ENCODE measurements at regions not wholly inside any gene's neighbourhood (a gene's known extent, or its start where the extent isn't known, plus 50 kb on each side); places are given as distances from the start of the nearest gene placed in this dataset.

DNA sequence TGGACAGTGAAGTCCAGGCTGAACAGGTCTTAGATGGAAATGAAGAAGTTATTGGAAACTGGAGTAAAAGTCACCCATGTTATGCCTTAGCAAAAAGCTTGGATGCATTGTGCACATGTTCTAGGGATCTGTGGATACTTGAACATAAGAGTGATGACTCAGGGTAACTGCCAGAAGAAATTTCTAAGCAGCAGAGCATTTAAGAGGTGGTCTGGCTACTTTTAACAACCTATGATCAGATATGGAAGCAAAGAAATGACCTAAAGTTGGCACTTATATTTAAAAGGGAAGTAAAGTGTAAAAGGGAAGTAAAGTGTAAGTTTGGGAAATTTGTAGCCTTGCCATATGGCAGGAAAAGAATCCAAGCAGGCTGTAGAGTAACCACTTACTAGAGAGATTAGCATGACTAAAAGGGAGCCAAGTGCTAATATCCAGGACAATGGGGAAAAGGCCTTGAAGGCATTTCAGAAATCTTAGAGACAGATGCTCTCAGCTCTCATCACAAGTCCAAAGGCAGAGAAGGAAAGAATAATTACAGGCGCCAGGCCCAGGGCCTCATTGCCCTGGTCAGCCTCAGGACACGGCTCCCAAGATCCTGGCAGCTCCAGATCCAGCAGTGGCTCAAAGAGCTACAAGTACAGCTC is 73.9 kb upstream of the KCNH8 start:
- no TSS peak for BruUV-seq (replicated peaks)
- Histone ChIP-seq H3K27ac (ENCODE audit: low read depth, low read length, poor library complexity, severe bottlenecking) (no peak overlapping the region), H3K4me2 (ENCODE audit: low read length) (no peak overlapping the region), H3K4me1 (ENCODE audit: insufficient read depth, low read length, poor library complexity, severe bottlenecking) (no peaks in the 10 kb centered on the region), H3K79me2 (ENCODE audit: insufficient read depth, low read depth, low read length) (no peaks in the 10 kb centered on the region), H3K36me3 (ENCODE audit: insufficient read depth, low read length) (no peaks in the 10 kb centered on the region), H4K20me1 (ENCODE audit: insufficient read depth, low read length) (no peaks in the 10 kb centered on the region), H3K4me3 (ENCODE audit: low read depth, low read length, poor library complexity, severe bottlenecking) (no peak overlapping the region), H3K9me3 (ENCODE audit: low read length) (no peaks in the 10 kb centered on the region), H3K9me2 (ENCODE audit: insufficient read depth, low read length) (no peaks in the 10 kb centered on the region), H2AFZ (ENCODE audit: low read length) (no peak overlapping the region)
- intact Hi-C loops (cut with micrococcal nuclease; ENCODE audit: unreplicated experiment): no loop called here
- ChIA-PET CTCF (ENCODE audit: unreplicated experiment) (no interaction called here), POLR2A (interaction anchor here (0.6 kb wide), 1 partner anchor 103 kb away, joined by 3 read pairs; no protein-coding TSS in a partner anchor)
- no peak for DNase-seq (ENCODE audit: low spot score)
- TF ChIP-seq, protein P1, sequence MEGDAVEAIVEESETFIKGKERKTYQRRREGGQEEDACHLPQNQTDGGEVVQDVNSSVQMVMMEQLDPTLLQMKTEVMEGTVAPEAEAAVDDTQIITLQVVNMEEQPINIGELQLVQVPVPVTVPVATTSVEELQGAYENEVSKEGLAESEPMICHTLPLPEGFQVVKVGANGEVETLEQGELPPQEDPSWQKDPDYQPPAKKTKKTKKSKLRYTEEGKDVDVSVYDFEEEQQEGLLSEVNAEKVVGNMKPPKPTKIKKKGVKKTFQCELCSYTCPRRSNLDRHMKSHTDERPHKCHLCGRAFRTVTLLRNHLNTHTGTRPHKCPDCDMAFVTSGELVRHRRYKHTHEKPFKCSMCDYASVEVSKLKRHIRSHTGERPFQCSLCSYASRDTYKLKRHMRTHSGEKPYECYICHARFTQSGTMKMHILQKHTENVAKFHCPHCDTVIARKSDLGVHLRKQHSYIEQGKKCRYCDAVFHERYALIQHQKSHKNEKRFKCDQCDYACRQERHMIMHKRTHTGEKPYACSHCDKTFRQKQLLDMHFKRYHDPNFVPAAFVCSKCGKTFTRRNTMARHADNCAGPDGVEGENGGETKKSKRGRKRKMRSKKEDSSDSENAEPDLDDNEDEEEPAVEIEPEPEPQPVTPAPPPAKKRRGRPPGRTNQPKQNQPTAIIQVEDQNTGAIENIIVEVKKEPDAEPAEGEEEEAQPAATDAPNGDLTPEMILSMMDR (conservative IDR thresholded peaks at IDR 0.05; ENCODE audit: low read length): no peak
- no peak for TF ChIP-seq EZH2phosphoT487 (IDR thresholded peaks at IDR 0.05; ENCODE audit: borderline replicate concordance, low read depth, low read length)

DNA sequence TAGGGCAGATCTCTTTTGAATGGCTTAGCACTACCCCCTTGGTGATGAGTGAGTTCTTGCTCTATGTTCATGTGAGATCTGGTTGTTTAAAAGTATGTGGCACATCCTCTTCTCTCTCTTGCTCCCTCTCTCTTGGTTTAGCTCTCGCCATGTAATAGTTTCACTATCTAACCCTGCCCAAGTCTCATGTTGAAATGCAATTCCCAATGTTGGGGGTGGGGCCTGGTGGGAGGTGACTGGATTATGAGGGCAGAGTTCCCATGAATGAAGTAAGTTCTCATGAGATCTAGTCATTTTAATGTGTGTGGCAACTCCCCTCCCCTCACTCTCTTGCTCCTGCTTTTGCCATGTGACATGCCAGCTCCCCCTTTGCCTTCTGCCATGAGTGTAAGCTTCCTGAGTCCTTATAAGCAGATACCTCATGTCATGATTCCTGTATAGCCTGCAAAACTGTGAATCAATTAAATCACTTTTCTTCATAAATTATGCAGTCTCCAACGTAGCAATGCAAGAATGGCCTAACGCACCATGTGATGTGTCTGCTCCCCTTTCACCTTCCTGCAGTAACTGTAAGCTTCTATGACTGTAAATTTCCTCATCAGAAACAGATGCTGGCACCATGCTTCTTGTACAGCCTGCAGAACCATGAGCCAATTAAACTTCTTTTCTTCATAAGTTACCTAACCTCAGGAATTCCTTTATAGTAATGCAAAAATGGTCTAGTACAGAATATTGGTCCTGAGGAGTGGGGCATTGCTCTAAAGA is 74.8 kb upstream of the KCNH8 start:
- TF ChIP-seq, protein P1 (conservative IDR thresholded peaks at IDR 0.05; ENCODE audit: low read length): no peak
- no peak for TF ChIP-seq EZH2phosphoT487 (IDR thresholded peaks at IDR 0.05; ENCODE audit: borderline replicate concordance, low read depth, low read length)
- no peak overlapping the region for H3K4me2 ChIP-seq (ENCODE audit: low read length)
- no peak for DNase-seq (ENCODE audit: low spot score)
- no peak overlapping the region for H3K4me3 ChIP-seq (ENCODE audit: low read depth, low read length, poor library complexity, severe bottlenecking)
- no peaks in the 10 kb centered on the region for H4K20me1 ChIP-seq (ENCODE audit: insufficient read depth, low read length)
- CTCF ChIA-PET (ENCODE audit: unreplicated experiment): no interaction called here
- H3K27ac ChIP-seq (ENCODE audit: low read depth, low read length, poor library complexity, severe bottlenecking): no peak overlapping the region
- no peak overlapping the region for H2AFZ ChIP-seq (ENCODE audit: low read length)
- no peaks in the 10 kb centered on the region for H3K79me2 ChIP-seq (ENCODE audit: insufficient read depth, low read depth, low read length)
- H3K36me3 ChIP-seq (ENCODE audit: insufficient read depth, low read length): no peaks in the 10 kb centered on the region
- H3K4me1 ChIP-seq (ENCODE audit: insufficient read depth, low read length, poor library complexity, severe bottlenecking): no peaks in the 10 kb centered on the region
- no peaks in the 10 kb centered on the region for H3K9me2 ChIP-seq (ENCODE audit: insufficient read depth, low read length)
- POLR2A ChIA-PET: no interaction called here
- no peaks in the 10 kb centered on the region for H3K9me3 ChIP-seq (ENCODE audit: low read length)
- BruUV-seq (replicated peaks): no TSS peak
- intact Hi-C loops (cut with micrococcal nuclease; ENCODE audit: unreplicated experiment): no loop called here

DNA sequence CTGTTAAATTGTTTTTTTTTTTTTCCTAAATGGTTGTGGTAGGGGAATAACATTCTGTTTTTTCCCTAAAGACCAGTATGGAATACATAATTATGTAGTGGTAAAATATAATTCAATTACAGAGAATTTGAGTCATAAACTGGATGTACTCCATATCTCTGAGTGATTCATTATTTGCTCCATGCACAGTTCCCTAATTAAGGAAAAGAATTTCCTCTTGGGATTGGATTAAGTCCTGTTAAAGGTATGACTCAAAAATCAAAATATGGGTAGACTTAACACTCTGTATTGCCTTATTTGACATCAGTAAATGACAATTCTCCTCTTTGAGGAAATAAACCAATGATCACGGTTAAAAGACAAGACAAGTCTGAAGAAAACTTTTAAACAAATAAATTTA is 78.0 kb upstream of the KCNH8 start:
- BruUV-seq (replicated peaks): no TSS peak
- Histone ChIP-seq H3K36me3 (ENCODE audit: insufficient read depth, low read length) (no peaks in the 10 kb centered on the region), H3K9me2 (ENCODE audit: insufficient read depth, low read length) (no peaks in the 10 kb centered on the region), H3K9me3 (ENCODE audit: low read length) (no peaks in the 10 kb centered on the region), H3K79me2 (ENCODE audit: insufficient read depth, low read depth, low read length) (no peaks in the 10 kb centered on the region), H3K27ac (ENCODE audit: low read depth, low read length, poor library complexity, severe bottlenecking) (no peak overlapping the region), H3K4me1 (ENCODE audit: insufficient read depth, low read length, poor library complexity, severe bottlenecking) (no peaks in the 10 kb centered on the region), H3K4me2 (ENCODE audit: low read length) (no peak overlapping the region), H3K4me3 (ENCODE audit: low read depth, low read length, poor library complexity, severe bottlenecking) (no peak overlapping the region), H4K20me1 (ENCODE audit: insufficient read depth, low read length) (no peaks in the 10 kb centered on the region), H2AFZ (ENCODE audit: low read length) (no peak overlapping the region)
- TF ChIP-seq EZH2phosphoT487 (IDR thresholded peaks at IDR 0.05; ENCODE audit: borderline replicate concordance, low read depth, low read length): no peak
- TF ChIP-seq, protein P1 (conservative IDR thresholded peaks at IDR 0.05; ENCODE audit: low read length): no peak
- intact Hi-C loops (cut with micrococcal nuclease; ENCODE audit: unreplicated experiment): no loop called here
- DNase-seq (ENCODE audit: low spot score): no peak
- CTCF ChIA-PET (ENCODE audit: unreplicated experiment): no interaction called here
- POLR2A ChIA-PET: no interaction called here

All from OCI-LY7 (cell line).